8988T (cell line): ENCODE measurements at regions not wholly inside any gene's neighbourhood (a gene's known extent, or its start where the extent isn't known, plus 50 kb on each side); places are given as distances from the start of the nearest gene placed in this dataset.

Experiments
- DNase-seq: peaks from one replicate; pipeline ENCODE4 v3.0.0; 2011

DNA sequence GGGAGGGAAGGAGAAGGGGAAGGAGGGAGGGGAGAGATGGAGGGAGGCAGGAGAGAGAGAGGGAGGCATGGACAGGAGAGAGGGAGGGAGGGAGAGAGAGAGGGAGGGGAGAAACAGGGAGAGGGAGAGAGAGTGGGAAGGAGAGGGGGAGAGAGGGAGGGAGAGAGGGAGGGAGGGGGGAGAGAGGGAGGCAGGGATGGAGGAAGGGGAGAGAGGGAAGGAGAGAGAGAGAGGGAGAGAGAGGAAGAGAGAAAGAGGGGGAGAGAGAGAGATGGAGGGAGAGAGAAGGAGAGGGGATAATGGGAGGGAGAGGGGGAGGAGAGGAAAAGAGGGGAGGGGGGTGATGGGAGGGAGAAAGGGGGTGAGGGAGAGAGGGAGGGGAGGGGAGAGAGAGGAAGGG is 86.8 kb upstream of the VSTM2B start:
- no peak for DNase-seq

DNA sequence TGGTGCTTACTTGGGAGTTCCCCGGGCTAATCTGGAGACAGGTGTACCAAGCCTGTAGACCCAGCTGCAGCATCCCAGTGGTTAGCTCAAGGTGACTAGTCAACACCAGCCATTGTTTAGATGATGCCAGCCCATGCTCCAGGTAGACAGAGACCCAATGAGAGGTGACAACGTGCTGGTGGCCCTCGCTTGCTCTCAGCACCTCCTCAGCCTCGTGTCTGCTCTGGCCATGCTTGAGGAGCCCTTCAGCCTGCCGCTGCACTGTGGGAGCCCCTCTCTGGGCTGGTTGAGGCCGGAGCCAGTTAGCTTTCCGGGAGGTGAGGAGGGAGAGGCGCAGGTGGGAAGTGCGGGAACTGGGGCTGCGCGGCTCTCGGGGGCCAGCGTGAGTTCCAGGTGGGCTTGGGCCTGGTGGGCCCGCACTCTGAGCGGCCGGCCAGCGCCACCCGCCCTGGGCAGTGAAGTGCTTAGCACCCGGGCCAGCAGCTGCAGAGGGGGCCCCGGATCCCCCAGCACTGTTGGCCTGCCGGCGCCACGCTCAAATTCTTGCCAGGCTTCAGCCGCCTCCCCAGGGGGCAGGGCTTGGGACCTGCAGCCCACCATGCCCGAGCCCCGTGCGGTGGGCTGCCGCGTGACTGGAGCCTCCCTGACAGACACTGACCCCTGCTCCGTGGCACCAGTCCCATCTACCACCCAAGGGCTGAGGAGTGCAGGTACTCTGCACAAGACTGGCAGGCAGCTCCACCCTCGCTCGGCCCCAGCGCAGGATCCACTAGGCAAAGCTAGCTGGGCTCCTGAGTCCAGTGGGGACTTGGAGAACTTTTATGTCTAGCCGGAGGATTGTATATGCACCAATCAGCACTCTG is 85.9 kb upstream of the VSTM2B start:
- DNase-seq, result no peak

DNA sequence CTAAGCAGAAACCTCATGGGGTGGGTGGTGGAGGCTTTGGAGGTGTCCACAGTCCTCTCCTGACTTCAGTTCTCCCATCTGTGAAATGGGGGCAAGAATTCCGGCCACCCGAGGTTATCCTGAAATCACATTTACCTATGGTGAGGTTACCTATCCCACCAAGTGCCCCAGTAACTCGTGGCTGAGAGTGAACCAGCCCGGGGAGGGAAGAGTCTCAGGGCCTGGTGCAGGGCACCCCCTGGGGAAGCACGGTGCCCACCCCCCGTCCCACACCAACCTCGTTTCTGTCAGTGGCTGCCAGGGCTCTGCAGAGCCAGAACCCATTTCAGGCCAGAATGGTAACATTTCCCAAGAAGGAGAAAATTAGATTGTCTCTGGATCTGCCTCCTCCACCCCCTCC is 83.7 kb upstream of the VSTM2B start:
- no peak for DNase-seq

DNA sequence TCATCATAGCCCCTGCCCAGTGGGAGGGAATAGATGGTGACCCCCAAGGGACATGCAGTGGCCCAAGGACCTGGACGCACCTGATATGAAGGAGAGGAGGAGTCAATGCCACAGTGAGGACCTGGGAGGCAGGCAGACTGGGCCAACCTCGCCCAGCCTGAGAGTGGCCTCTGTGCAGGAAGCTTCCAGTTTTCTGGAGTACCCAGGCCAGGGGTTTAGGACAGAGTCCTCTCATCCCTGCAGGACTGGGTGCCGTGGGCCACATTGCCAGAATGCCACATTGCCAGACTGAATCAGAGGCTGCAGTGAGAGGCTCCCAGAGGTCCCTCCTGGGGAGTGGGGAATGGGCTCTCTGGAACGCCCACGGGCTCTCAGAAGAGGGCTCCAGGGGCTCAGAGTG is 82.9 kb upstream of the VSTM2B start:
- no peak for DNase-seq

DNA sequence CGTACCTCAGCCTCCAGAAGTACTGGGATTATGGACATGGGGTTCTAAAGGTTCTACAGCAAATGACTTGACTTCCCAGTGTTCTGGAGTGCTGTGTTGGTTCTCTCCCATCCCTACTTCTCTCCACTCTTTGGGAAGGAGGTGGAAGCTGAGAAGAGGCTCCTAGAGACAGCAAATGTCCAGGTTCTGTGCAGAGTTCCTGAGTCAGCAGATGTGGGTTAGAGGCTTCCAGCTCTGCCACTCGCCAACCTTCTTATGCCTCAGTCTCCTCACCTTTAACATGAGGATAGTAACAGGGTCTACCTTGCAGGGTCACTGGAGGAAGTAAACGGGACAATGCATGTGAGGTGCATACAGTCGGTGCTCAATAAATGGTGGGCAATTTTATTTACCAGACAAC is 80.5 kb upstream of the VSTM2B start:
- DNase-seq, result no peak

DNA sequence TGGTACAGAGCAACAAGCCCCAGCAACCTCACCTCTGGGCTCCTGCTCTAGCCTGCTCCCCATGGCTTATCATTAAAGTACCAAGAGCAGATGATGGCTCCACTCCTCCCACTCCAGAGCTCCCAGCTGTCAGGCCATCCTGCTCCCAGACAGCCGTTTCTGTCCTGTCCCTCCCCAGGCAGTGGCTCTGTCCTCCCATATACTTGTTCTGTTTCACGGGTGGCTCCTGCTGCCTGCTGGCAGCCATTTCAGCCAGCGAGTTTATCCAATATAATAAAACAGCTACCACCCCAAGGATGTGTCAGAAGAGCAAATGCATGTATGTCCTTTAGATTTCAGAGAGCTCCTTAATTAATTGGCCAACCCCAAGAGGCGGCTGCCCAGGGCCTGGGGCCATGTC is 79.4 kb upstream of the VSTM2B start:
- DNase-seq, result no peak

DNA sequence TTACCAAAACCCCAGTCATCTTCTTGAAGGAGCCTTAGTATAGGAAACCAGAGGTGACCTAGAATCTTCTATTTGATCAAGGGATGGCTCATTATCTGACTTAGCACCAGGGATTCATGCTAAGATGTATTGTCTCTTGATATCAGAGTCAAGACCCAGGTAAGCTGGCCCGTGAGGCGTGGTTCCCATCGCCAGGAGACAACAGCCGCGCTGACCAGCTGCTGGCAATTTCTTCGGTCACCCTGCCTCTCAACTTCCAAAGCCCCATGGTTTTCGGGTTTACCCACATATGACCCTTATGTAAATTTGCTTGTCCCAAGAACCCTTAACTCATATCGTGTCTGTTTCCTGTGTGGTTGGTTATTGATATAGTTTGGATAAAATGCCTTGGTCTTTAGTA is 77.7 kb upstream of the VSTM2B start:
- DNase-seq, result no peak

DNA sequence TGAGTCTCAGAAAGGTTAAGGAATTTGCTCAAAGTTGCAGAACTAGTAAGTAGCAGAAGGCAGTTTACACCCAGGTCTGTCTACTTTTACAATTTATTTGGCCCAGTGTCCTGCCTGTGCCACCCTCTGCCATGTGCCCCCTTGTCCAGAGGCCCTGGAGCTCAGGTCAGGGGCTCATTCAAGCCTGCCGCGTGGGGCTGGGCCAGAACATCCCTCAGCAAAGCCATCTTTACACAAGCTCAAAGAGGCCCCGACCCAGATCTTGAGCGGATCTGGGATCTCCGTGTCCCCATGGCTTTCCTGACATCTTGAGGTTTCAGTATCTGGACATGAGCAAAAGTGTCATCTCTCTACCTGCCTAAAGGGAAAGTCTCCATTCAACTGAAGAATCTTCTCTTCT is 76.4 kb upstream of the VSTM2B start:
- no peak for DNase-seq

DNA sequence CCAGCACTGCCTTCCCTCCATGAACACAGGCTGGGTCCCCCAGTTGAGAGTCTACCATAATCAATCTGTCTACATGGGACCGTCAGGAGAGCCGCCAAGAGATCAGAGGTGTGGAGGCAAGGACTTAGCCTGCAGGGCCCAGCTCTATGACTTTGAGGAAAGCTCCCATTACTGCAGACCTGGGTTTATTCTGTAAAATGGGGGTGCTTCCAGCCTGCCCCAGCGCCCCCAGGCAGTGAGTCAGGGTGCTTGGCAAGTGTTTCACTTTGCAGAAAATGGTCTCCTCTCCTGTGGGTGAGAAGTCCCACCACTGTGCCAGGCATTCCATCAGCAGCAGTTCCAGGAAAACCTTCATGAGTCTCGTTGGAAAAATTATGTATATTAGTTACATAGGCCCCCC is 75.5 kb upstream of the VSTM2B start:
- no peak for DNase-seq

DNA sequence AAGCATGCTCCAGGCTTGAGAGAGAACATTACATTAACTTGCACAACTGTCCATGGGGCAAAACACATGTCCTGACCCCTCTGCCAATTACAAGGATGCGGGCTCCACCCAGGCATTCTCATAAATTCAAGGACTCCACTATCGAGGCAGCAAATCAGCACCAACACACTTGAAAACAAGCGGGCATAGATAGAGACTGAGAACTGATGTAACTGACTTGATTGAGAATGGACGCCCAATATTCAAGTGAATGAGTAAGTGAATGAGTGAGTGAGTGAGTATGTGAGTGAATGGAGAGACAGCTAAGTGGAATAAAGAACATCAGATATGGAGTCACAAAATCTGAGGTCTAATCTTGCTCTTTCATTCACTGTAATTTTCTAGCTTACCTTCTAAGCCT is 75.0 kb upstream of the VSTM2B start:
- no peak for DNase-seq

DNA sequence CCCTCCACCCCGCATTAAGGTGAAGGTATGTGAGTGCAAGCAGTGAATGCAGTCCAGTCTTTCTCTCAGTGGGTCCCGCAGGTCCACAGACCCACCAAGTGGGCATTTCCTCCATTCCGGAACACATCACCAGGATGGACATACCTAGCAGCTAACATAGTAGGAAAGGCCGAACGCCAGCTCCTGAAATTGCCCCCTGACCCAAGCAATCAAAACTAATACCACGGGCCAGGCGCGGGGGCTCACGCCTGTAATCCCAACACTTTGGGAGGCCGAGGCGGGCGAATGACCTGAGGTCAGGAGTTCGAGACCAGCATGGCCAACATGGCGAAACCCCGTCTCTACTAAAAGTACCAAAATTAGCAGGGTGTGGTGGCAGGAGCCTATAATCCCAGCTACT is 71.7 kb upstream of the VSTM2B start:
- no peak for DNase-seq

DNA sequence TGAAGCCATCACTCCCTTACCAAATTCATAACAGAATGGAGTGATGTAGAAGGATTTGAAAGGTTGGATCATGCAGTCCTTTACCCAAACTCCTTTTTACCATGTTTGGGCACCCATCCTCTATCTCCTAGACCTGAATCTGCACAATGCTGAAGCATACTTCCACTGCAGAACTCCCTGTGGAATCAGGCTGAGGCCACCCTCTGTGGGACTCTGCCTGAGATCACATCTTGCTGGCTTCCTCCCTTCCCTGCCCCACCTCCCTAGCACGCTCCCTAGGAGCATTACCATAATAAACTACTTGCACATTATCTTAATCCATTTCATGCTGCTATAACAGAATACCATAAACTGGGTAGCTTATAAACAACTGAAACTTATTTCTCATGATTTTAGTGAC is 68.4 kb upstream of the VSTM2B start:
- DNase-seq, result no peak

DNA sequence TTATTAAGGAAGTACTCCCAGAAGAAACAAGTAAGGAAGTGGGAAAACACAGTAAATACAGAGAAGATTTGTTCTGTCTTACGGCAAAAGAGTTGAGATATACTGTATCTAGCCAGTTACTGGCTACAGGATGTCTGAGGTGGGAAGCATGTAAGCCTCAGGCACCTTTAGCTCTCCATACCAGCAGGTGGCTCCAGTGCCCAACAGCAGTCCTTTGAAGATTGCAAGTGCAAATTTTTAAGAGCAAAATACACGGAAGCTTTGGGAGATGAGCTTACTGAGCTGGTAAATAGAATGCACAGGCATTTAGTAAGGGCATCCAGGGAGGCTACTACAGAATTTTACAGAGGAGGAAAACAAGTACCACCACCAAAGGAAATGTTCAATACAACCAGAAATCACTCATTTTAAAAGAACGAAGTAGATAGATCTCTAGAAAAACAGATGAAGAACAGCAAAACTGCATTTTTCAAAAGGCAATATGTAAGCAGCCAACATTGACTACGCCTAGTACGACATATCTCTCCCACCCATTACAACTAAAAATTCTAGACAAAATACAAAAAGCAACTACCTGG is 57.9 kb upstream of the VSTM2B start:
- no peak for DNase-seq

DNA sequence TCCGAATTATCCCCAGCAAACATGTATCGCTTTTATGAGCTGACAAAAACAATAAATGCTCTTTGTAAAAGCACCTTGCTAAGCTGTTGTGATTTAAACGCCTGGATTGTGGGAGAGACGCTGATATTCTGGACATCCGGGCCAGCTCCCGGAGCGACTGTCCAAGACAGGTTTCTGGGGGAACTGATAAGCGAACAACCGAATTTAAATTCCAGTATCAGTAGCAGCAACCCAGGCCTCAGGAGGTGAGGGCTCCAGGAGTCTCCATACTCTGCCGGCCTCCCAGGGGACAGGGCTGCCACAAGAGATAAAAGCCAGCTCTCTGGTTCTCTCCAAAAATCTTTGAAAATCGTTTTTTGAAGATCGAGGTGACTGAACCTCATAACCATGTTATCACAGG is 50.3 kb upstream of the VSTM2B start:
- DNase-seq, result no peak
